ENCODE measurements at regions not wholly inside any gene's neighbourhood (a gene's known extent, or its start where the extent isn't known, plus 50 kb on each side); places are given as distances from the start of the nearest gene placed in this dataset.

GRCh38 chr6:2469428-2469827, 224.0 kb upstream of the GMDS start:
- no peak for DNase-seq (ENCODE audit: low read depth in 2 of 3, low spot score in 2 of 3)

DNA sequence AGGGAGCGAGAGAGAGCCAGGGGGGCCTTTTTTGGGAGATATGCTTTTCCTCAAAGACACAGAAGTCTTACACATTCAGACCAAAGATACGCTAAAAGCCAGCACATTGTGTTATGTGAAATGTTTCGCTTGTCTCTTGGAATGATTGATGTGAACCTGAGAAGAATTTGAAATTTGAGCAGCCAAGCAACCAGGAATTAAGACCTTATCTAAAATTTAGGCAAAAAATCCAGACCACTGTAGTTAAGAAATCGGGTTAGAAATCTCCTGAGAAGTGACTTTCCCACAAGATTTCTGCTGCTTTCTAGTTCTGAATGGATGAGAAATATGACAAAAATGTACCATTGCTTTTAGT, 223.2 kb upstream of the GMDS start:
- DNase-seq (ENCODE audit: low read depth in 2 of 3, low spot score in 2 of 3), result no peak

DNA sequence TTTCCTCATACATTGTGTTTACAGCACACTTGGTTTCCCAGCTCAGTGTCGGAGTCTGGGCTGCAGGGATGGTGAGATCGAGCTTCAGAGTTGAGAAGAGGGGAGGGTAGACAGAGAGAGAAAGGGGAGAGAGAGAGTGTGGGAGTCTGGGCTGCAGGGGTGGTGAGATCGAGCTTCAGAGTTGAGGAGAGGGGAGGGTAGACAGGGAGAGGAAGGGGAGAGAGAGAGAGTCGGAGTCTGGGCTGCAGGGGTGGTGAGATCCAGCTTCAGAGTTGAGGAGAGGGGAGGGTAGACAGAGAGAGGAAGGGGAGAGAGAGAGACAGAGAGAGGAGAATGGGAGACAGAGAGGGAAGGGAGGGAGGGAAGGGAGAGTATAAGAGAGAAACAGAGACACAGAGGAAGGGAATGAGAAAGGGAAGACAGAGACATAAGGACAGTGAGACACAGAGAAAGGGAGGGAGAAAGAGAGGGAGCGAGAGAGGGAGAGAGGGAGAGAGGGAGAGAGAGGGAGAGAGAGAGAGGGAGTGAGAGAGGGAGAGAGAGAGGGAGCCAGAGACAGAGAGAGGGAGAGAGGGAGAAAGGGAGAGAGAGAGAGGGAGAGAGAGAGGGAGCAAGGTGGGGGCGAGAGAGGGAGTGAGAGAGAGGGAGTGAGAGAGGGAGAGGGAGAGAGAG, 222.7 kb upstream of the GMDS start:
- no peak for DNase-seq (ENCODE audit: low read depth in 2 of 3, low spot score in 2 of 3)

DNA sequence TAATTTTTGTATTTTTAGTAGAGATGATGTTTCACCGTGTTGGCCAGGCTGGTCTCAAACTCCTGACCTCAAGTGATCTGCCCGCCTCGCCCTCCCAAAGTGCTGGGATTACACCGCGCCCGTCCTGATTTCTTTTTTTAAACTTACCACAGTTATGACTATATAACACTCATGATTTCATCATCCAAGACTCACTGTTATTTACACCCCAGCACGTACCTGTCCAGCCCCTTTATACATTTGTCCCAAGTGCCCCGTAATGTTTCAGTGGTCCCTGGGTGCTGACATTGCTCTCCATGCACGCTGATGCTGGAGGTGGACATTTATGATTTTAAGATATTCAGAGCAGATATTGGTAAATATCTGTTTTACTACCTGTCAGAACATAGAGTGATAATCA, 219.9 kb upstream of the GMDS start:
- no peak for DNase-seq (ENCODE audit: low read depth in 2 of 3, low spot score in 2 of 3)

- DNase-seq (ENCODE audit: low read depth in 2 of 3, low spot score in 2 of 3), result no peak
These were observed 219.2 kb upstream of the GMDS start for GRCh38 chr6:2464641-2465040.

DNA sequence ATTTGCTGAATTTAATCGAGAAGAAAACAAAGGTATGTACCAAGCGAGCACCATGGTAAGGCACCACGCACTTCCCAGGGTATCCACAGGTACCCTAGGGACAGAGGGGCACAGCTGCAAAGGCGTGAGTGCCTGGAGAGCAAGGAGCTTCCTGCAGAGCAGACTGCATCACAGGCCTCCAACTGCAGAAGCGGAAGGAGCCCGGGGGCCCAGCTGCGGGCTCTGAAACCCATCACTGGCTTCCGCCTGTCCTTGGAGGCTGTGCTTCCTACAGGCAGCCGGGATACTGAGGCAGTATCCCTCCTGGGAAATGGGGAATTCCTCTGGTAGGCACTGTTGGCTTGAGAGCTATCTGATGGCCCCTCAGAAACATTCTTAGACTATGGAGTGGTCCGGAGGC, 217.4 kb upstream of the GMDS start:
- DNase-seq (ENCODE audit: low read depth in 2 of 3, low spot score in 2 of 3), result no peak

DNA sequence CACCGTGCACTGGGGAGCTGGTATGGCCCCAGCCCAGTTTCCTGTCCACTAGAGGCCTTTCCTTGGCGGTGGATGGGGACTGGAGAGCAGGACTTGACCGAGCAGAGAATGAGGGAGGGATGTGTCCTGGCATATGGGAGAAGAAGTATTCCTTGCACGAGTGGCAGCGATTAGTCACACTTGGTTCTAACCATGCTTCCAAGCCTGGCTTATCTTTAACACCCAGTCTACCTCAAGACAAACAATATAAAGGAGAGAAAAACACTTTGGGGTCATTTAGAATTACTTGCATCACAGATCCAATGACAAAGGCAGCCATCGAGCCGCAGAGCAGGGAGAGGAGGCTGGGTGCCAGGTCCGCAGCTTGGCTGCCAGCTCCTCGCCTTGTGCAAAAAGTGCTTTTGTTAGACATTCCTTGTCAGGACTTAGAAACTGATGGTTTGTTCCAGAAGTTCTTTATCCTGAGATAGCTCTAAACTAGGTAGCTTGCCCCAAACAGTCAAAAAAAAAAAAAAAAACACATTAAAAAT, 214.9 kb upstream of the GMDS start:
- no peak for DNase-seq (ENCODE audit: low read depth in 2 of 3, low spot score in 2 of 3)

- no peak for DNase-seq (ENCODE audit: low read depth in 2 of 3, low spot score in 2 of 3)
These were observed 208.8 kb upstream of the GMDS start for GRCh38 chr6:2454180-2454579.

DNA sequence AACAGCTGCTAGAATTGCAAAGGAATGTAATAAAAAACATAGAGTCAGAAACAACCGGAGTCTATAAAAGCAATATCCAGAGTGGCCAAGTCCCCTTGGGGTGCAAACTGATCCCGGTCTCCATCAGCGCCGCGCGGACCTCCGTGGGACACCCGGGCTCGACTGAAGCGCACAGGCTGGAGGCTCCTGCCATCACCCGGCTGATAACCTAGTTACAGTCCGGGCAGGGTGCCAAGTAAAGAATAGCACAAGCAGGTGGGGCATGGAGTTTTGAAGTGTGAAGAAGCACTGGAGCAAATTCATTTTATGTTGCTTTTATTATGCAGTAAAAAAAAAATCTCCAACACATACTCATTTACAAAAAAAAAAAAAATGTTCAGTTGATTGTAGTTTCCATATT, 205.1 kb upstream of the GMDS start:
- DNase-seq (ENCODE audit: low read depth in 2 of 3, low spot score in 2 of 3), result no peak

DNA sequence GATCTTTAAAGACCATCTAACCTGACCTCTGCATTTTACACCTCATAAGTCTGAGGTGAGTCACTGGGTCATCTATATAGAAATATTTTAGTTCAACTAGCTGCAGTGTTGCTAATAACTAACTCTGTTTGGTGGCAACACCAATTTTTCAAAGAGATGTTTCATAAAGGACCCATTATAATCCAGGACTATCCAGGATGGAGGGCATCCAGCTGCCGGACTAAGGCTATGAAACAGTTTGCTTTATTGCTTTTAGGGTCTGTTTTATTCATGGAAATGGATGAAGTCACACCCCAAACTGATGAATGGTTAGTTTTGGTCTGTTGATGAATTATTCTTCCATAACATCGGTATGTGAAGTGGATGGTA, 204.2 kb upstream of the GMDS start:
- no peak for DNase-seq (ENCODE audit: low read depth in 2 of 3, low spot score in 2 of 3)

- DNase-seq (ENCODE audit: low read depth in 2 of 3, low spot score in 2 of 3), result peak in 2 of 3 donors; percentile 50 to 72
These were observed 203.6 kb upstream of the GMDS start for GRCh38 chr6:2448826-2449571.

GRCh38 chr6:2447931-2448330, 202.5 kb upstream of the GMDS start:
- DNase-seq (ENCODE audit: low read depth in 2 of 3, low spot score in 2 of 3), result no peak

GRCh38 chr6:2447318-2447920, 202.0 kb upstream of the GMDS start:
- DNase-seq (ENCODE audit: low read depth in 2 of 3, low spot score in 2 of 3), result no peak

DNA sequence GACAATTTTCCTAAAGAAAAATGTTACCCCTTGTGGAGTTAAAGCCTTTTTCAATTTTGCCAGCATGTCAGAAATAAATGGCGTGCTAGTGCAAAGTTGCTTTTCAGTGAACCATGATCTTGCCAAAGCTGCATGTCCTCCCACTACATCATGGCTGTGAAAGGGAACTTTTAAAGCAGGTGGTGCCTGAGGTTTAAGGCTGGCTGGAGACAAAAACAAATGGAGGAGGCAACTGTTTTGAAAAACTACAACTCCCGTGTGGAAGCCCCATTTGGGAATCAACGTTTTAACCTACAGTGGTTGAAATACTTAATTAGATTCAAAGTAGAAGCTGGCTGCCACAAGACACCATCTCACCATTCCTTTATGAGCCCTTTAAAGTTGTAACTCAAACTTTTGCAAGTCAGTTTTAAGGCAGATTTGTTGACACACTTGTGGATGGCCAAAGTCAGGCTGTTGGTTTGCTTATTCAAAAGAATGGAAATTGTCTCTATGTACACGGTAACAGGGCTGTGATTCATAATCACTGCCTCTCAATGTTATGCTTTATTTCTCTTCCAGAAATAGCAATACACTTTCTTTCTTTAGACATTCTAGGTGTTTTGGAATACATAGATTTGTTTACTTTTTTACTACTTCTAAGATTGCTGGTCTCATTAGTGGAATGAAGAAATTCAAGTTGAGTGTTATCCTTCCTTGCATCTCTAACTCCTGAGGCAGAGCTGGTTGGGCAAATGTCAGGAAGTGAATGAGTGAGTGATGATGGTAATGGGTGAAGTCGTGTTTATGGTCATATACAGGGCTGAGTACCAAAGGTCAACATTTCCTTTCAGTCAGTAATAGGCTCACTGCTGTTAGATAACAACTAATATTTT, 196.4 kb upstream of the GMDS start:
- no peak for DNase-seq (ENCODE audit: low read depth in 2 of 3, low spot score in 2 of 3)

DNA sequence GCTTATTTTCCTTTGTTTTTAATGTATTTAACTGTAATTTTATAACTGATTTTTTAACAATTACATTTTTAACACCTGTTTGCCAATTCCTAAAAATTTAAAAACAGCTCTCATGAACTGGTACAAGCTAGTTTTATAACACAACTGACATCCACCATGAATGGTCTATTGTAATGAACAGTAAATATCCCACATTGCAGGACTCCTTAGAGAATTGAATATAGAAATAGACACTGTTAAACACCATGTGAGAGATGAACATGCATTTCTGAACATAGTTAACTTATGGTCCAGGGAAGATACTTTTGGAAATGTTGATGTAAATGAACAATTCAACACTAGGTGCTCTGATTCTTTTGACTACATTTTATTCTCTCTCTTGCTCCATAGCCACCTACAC, 195.1 kb upstream of the GMDS start:
- DNase-seq (ENCODE audit: low read depth in 2 of 3, low spot score in 2 of 3), result no peak

- DNase-seq (ENCODE audit: low read depth in 2 of 3, low spot score in 2 of 3), result no peak
These were observed 194.2 kb upstream of the GMDS start for GRCh38 chr6:2439632-2440031.

DNA sequence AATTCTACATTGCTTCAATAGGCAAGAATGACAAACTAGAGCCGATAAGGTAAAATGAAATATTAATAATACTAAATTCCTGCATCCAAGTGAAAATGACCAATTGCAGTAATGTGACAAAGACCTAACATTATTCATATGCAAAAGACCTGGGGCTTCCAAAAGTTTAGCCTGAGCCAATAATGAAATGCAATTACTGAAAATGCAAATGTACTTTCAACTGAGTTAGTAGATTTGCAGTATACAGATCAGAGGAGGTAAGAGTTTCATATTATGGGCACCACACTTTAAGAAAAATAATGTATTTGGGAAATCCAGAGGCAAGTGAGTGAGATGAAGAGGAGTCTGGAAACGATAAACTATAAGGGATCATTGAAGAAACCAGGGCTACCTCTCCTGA, 193.7 kb upstream of the GMDS start:
- DNase-seq (ENCODE audit: low read depth in 2 of 3, low spot score in 2 of 3), result no peak

- DNase-seq (ENCODE audit: low read depth in 2 of 3, low spot score in 2 of 3), result no peak
These were observed 191.2 kb upstream of the GMDS start for GRCh38 chr6:2436410-2437154.

GRCh38 chr6:2435323-2435722, 189.9 kb upstream of the GMDS start:
- DNase-seq (ENCODE audit: low read depth in 2 of 3, low spot score in 2 of 3), result no peak

DNA sequence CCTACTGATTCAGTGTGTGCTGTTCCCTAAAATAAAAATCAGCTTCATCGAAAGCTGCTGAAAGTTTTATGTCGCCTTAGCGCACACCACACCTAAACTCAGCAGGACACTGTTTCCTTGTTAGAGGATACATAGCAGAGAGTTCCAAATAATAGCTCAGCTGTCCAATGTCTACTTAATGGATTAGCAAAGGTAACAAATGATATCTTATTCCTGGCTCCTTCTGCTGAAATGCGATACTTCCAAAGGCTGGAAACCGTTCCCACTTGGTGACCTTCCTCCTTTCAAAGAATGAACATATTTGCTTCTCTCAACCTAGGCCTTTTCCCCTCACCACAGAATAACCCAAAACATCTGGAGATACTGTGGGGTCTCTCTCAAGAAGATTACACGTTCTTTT, 189.5 kb upstream of the GMDS start:
- no peak for DNase-seq (ENCODE audit: low read depth in 2 of 3, low spot score in 2 of 3)

Measured in hematopoietic multipotent progenitor cell (in vitro differentiated cells).